OCI-LY1 (cell line): ENCODE measurements at regions not wholly inside any gene's neighbourhood (a gene's known extent, or its start where the extent isn't known, plus 50 kb on each side); places are given as distances from the start of the nearest gene placed in this dataset.
A peak's percentile ranks its signal among the peaks of the same experiment; 100 is the strongest.

Source experiments
- H2AFZ ChIP-seq: fragments of 200-600 bp; sonication (generic), shearing (Covaris generic); 2 replicates; pipeline ENCODE4 v1.6.0; 2014; ENCODE audit warnings: antibody characterized with exemption, mild to moderate bottlenecking, low read length
- H3F3A ChIP-seq: fragments of 200-600 bp; sonication (generic), shearing (Covaris generic); 2 replicates; pipeline ENCODE4 v1.6.0; 2014; ENCODE audit warnings: mild to moderate bottlenecking, antibody characterized with exemption, low read length, moderate library complexity; ENCODE audit not compliant: insufficient read depth
- H3K27ac ChIP-seq: fragments of 200-600 bp; sonication (generic); 2 replicates; pipeline ENCODE4 v1.5.1; 2014; ENCODE audit warnings: low read length, mixed run types, mild to moderate bottlenecking, low read depth; ENCODE audit not compliant: poor library complexity, severe bottlenecking
- H3K27me3 ChIP-seq: fragments of 200-600 bp; sonication (generic); 2 replicates; pipeline ENCODE4 v1.6.0; 2014; ENCODE audit warnings: antibody characterized with exemption, mild to moderate bottlenecking, low read length, moderate library complexity; ENCODE audit not compliant: insufficient read depth
- H3K36me3 ChIP-seq: fragments of 200-600 bp; sonication (generic); 2 replicates; pipeline ENCODE4 v1.6.1; 2014; ENCODE audit warnings: mild to moderate bottlenecking, antibody characterized with exemption, low read length, moderate library complexity, mixed read lengths; ENCODE audit not compliant: insufficient read depth
- H3K4me1 ChIP-seq: fragments of 200-600 bp; sonication (generic); 2 replicates; pipeline ENCODE4 v1.5.1; 2014; ENCODE audit warnings: mild to moderate bottlenecking, low read length, moderate library complexity; ENCODE audit not compliant: insufficient read depth, severe bottlenecking
- H3K4me2 ChIP-seq: fragments of 200-600 bp; sonication (generic), shearing (Covaris generic); 2 replicates; pipeline ENCODE4 v1.6.1; 2014; ENCODE audit warnings: low read length
- H3K4me3 ChIP-seq: fragments of 200-600 bp; sonication (generic); 2 replicates; pipeline ENCODE4 v1.5.1; 2014; ENCODE audit warnings: low read length, low read depth, mild to moderate bottlenecking, mixed read lengths; ENCODE audit not compliant: poor library complexity, severe bottlenecking
- H3K79me2 ChIP-seq: fragments of 200-600 bp; shearing (Covaris generic); 2 replicates; pipeline ENCODE4 v1.6.1; 2016; ENCODE audit warnings: mixed run types, low read length, mixed read lengths; ENCODE audit not compliant: insufficient read depth
- H3K9ac ChIP-seq: fragments of 200-600 bp; sonication (generic), shearing (Covaris generic); 2 replicates; pipeline ENCODE4 v1.6.1; 2014; ENCODE audit warnings: mild to moderate bottlenecking, low read length, mixed read lengths
- H3K9me2 ChIP-seq: fragments of 200-600 bp; sonication (generic), shearing (Covaris generic); 2 replicates; pipeline ENCODE4 v1.6.1; 2014; ENCODE audit warnings: low read depth, mild to moderate bottlenecking, low read length, mixed read lengths
- H3K9me3 ChIP-seq: fragments of 200-600 bp; shearing (Covaris generic); 2 replicates; pipeline ENCODE4 v1.6.1; 2014; ENCODE audit warnings: low read length, mixed read lengths
- H4K20me1 ChIP-seq: fragments of 200-600 bp; sonication (generic), shearing (Covaris generic); 2 replicates; pipeline ENCODE4 v1.6.0; 2016; ENCODE audit warnings: mild to moderate bottlenecking, low read length; ENCODE audit not compliant: insufficient read depth
- CTCF ChIP-seq: fragments of 200-600 bp; sonication (generic), shearing (Covaris generic); IDR thresholded peaks from 2 replicates; pipeline ENCODE4 v1.5.1; 2017; ENCODE audit warnings: mild to moderate bottlenecking, antibody characterized with exemption, low read length, moderate library complexity, mixed read lengths
- EZH2 ChIP-seq: fragments of 200-600 bp; sonication (generic), shearing (Covaris generic); IDR thresholded peaks from 2 replicates; pipeline ENCODE4 v1.8.0; 2017; ENCODE audit warnings: borderline replicate concordance, mixed run types, mild to moderate bottlenecking, antibody characterized with exemption, low read length, moderate library complexity, mixed read lengths

DNA sequence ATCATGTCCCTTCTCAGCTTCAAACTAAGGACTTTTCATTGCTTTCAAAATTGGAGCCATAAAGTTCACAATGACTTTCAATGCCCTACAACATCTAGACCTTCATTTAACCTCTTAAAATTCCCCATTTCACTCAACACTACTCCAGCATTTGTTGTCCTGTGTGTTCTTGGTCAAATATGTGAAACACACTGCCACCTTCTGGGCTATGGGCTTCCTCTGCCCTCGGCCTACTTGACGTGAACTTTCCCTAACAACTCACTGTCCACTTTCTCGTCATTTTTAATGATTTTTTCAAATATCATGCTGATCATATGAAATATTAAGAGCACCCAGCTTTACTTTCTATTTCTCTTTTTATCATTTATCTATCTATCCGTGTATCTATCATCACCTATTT, 2018.4 kb downstream of the NCAM2 start:
- peaks cover 38% of the 10 kb centered on the region for H3K4me1 ChIP-seq
- peak overlapping the region; percentile 38 for H3K27ac ChIP-seq
- no peaks in the 10 kb centered on the region for H3K9me3 ChIP-seq
- no peaks in the 10 kb centered on the region for H3K9me2 ChIP-seq
- no peaks in the 10 kb centered on the region for H3K79me2 ChIP-seq
- H3K36me3 ChIP-seq, result no peaks in the 10 kb centered on the region
- H3K9ac ChIP-seq, result no peak overlapping the region
- peak overlapping the region; percentile 34 for H3K4me3 ChIP-seq
- TF ChIP-seq EZH2 (no peak), CTCF (peak; percentile 73)
- no peaks in the 10 kb centered on the region for H4K20me1 ChIP-seq
- H2AFZ ChIP-seq, result 0 out of 2 replicates have a peak overlapping the region, but pooled peaks have one; percentile 30
- H3K27me3 ChIP-seq, result no peaks in the 10 kb centered on the region
- H3F3A ChIP-seq, result no peaks in the 10 kb centered on the region
- H3K4me2 ChIP-seq, result peak overlapping the region; percentile 19; the same call in 1 of the 2 replicates

GRCh38 chr21:23017989-23018388, 2019.8 kb downstream of the NCAM2 start:
- Histone ChIP-seq H3F3A (no peaks in the 10 kb centered on the region), H3K27ac (peak overlapping the region; percentile 13), H3K27me3 (no peaks in the 10 kb centered on the region), H3K9me2 (no peaks in the 10 kb centered on the region), H3K4me2 (no peak overlapping the region), H3K4me1 (peaks cover 32% of the 10 kb centered on the region), H4K20me1 (no peaks in the 10 kb centered on the region), H3K9me3 (no peaks in the 10 kb centered on the region), H3K36me3 (no peaks in the 10 kb centered on the region), H3K79me2 (no peaks in the 10 kb centered on the region), H3K9ac (no peak overlapping the region), H3K4me3 (no peak overlapping the region), H2AFZ (no peak overlapping the region)
- TF ChIP-seq EZH2, result no peak
- no peak for TF ChIP-seq CTCF

DNA sequence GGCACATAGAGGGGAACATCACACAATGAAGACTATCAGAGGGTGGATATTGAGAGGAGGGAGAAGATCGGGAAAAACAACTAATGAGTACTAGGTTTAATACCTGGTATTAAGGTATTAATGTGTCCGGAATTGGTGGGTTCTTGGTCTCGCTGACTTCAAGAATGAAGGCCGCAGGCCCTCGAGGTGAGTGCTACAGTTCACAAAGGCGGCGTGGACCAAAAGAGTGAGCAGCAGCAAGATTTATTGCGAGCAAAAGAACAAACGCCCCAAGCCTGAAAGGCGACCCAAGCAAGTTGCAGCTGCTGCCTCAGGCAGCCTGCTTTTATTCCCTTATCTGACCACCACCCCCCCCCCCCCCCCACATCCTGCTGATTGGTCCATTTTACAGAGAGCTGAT, 2022.8 kb downstream of the NCAM2 start:
- no peaks in the 10 kb centered on the region for H4K20me1 ChIP-seq
- H3K27me3 ChIP-seq, result no peaks in the 10 kb centered on the region
- no peak overlapping the region for H3K4me2 ChIP-seq
- peaks cover 6% of the 10 kb centered on the region for H3K4me1 ChIP-seq
- no peaks in the 10 kb centered on the region for H3K79me2 ChIP-seq
- H3K36me3 ChIP-seq, result no peaks in the 10 kb centered on the region
- H3K4me3 ChIP-seq, result no peak overlapping the region
- no peak overlapping the region for H3K27ac ChIP-seq
- no peak overlapping the region for H2AFZ ChIP-seq
- no peaks in the 10 kb centered on the region for H3K9me2 ChIP-seq
- no peaks in the 10 kb centered on the region for H3K9me3 ChIP-seq
- TF ChIP-seq CTCF (no peak), EZH2 (no peak)
- H3F3A ChIP-seq, result no peaks in the 10 kb centered on the region
- no peak overlapping the region for H3K9ac ChIP-seq
